OCI-LY7 (cell line): ENCODE measurements at regions not wholly inside any gene's neighbourhood (a gene's known extent, or its start where the extent isn't known, plus 50 kb on each side); places are given as distances from the start of the nearest gene placed in this dataset.

ENCODE experiments used
- CTCF ChIP-seq: fragments of 200-600 bp; sonication (generic); conservative IDR thresholded peaks from 2 replicates; pipeline ENCODE4 v1.5.1; 2014; ENCODE audit warnings: mild to moderate bottlenecking, antibody characterized with exemption, low read length, moderate library complexity, mixed read lengths
- EZH2phosphoT487 ChIP-seq: fragments of 200-600 bp; sonication (generic); IDR thresholded peaks from 2 replicates; pipeline ENCODE4 v1.6.1; 2018; ENCODE audit warnings: low read depth, borderline replicate concordance, mild to moderate bottlenecking, mixed run types, antibody characterized with exemption, low read length, moderate library complexity, mixed read lengths

DNA sequence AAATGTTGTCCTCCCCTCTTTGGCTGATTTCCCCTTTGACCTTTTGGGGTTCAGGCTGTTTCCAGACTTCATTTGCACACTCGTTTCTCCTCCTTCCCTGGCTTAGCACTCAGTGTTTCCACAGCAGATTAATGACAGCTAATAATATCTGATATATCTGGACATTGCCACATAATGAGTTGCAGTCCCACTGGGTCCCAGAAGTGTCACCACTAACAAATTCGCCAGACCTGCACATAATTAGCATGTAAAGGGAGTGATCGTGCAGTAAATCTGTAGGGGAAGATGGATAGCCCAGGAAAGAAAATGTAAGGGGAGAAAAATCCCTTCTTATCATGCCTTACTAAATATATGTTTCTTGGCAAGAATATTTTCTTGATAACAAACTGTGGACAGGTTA is 922.1 kb downstream of the TFAP2A start:
- TF ChIP-seq CTCF (no peak), EZH2phosphoT487 (no peak)
